Activated CD4-positive, alpha-beta T cell treated with anti-CD3 and anti-CD28 coated beads for 48 hours (primary cell): ENCODE measurements at regions not wholly inside any gene's neighbourhood (a gene's known extent, or its start where the extent isn't known, plus 50 kb on each side); places are given as distances from the start of the nearest gene placed in this dataset.

Source experiments
- DNase-seq: peaks from one replicate; pipeline ENCODE4 v3.0.0-alpha.2; 2020

GRCh38 chr19:31670931-31671330 is 321.7 kb upstream of the TSHZ3 start:
- no peak for DNase-seq

GRCh38 chr19:31671411-31672035 is 322.3 kb upstream of the TSHZ3 start:
- DNase-seq, result no peak

- DNase-seq, result no peak
These were observed 325.4 kb upstream of the TSHZ3 start for GRCh38 chr19:31674503-31675192.

- DNase-seq, result no peak
These were observed 326.1 kb upstream of the TSHZ3 start for GRCh38 chr19:31675193-31675913.

GRCh38 chr19:31676271-31677004 is 327.2 kb upstream of the TSHZ3 start:
- DNase-seq, result no peak

GRCh38 chr19:31678421-31678820 is 329.2 kb upstream of the TSHZ3 start:
- no peak for DNase-seq

GRCh38 chr19:31681121-31681520 is 331.9 kb upstream of the TSHZ3 start:
- no peak for DNase-seq

- no peak for DNase-seq
These were observed 344.1 kb upstream of the TSHZ3 start for GRCh38 chr19:31693131-31693932.

GRCh38 chr19:31693933-31694269 is 344.7 kb upstream of the TSHZ3 start:
- DNase-seq, result no peak

- no peak for DNase-seq
These were observed 345.5 kb upstream of the TSHZ3 start for GRCh38 chr19:31694761-31695160.

GRCh38 chr19:31699421-31699820 is 350.2 kb upstream of the TSHZ3 start:
- no peak for DNase-seq

- DNase-seq, result no peak
These were observed 351.9 kb upstream of the TSHZ3 start for GRCh38 chr19:31701146-31701545.

- DNase-seq, result no peak
These were observed 356.4 kb upstream of the TSHZ3 start for GRCh38 chr19:31705656-31706055.

- DNase-seq, result no peak
These were observed 356.9 kb upstream of the TSHZ3 start for GRCh38 chr19:31706131-31706530.

- DNase-seq, result no peak
These were observed 357.7 kb upstream of the TSHZ3 start for GRCh38 chr19:31706691-31707620.

GRCh38 chr19:31708520-31708919 is 359.3 kb upstream of the TSHZ3 start:
- DNase-seq, result no peak

- no peak for DNase-seq
These were observed 360.2 kb upstream of the TSHZ3 start for GRCh38 chr19:31709476-31709875.

GRCh38 chr19:31715249-31715945 is 366.2 kb upstream of the TSHZ3 start:
- DNase-seq, result no peak

- DNase-seq, result no peak
These were observed 367.6 kb upstream of the TSHZ3 start for GRCh38 chr19:31716826-31717225.

GRCh38 chr19:31717269-31717923 is 368.2 kb upstream of the TSHZ3 start:
- no peak for DNase-seq
